Liver (tissue), 8 donors: ENCODE measurements at regions not wholly inside any gene's neighbourhood (a gene's known extent, or its start where the extent isn't known, plus 50 kb on each side); places are given as distances from the start of the nearest gene placed in this dataset.

Source experiments
- DNase-seq: peaks from one replicate; pipeline ENCODE4 v3.0.0-alpha.2; 2017; ENCODE audit warnings: low spot score
- H3K27ac ChIP-seq, 2 donors: one replicate each; pipeline ENCODE4 v1.7.0; 2013; ENCODE audit warnings: inconsistent platforms in 2 of 2, low read length in 2 of 2, control low read depth in 1 of 2, low read depth in 1 of 2, mild to moderate bottlenecking in 1 of 2
- H3K27me3 ChIP-seq, 4 donors: one replicate each; pipeline versions ENCODE4 v1.6.1 to v1.7.0; 2013; ENCODE audit warnings: low read length in 3 of 4, inconsistent platforms in 1 of 4, mild to moderate bottlenecking in 1 of 4, moderate library complexity in 1 of 4; ENCODE audit not compliant: control insufficient read depth in 4 of 4, insufficient read depth in 4 of 4
- H3K36me3 ChIP-seq, 4 donors: one replicate each; pipeline versions ENCODE4 v1.6.1 to v1.7.0; 2013; ENCODE audit warnings: low read length in 3 of 4, mild to moderate bottlenecking in 3 of 4, low read depth in 1 of 4, moderate library complexity in 1 of 4; ENCODE audit not compliant: control insufficient read depth in 4 of 4, insufficient read depth in 3 of 4
- H3K4me1 ChIP-seq, 4 donors: one replicate each; pipeline versions ENCODE4 v1.6.1 to v1.7.0; 2013; ENCODE audit warnings: low read length in 3 of 4, mild to moderate bottlenecking in 3 of 4, moderate library complexity in 1 of 4; ENCODE audit not compliant: control insufficient read depth in 4 of 4, insufficient read depth in 4 of 4
- H3K4me3 ChIP-seq, 3 donors: one replicate each; pipeline versions ENCODE4 v1.6.1 to v1.7.0; 2013; ENCODE audit warnings: low read length in 3 of 3, control low read depth in 1 of 3, low read depth in 1 of 3, mild to moderate bottlenecking in 1 of 3
- H3K9ac ChIP-seq, 2 donors: one replicate each; pipeline ENCODE4 v1.7.0; 2013; ENCODE audit warnings: low read length in 2 of 2, mild to moderate bottlenecking in 2 of 2, moderate library complexity in 2 of 2, control low read depth in 1 of 2, low read depth in 1 of 2
- H3K9me3 ChIP-seq, 4 donors: one replicate each; pipeline versions ENCODE4 v1.6.1 to v1.7.0; 2013; ENCODE audit warnings: low read length in 3 of 4; ENCODE audit not compliant: control insufficient read depth in 4 of 4
- ATF3 ChIP-seq: IDR thresholded peaks from 2 replicates; pipeline ENCODE4 v1.6.1; 2016; ENCODE audit warnings: antibody characterized with exemption
- CTCF ChIP-seq: fragments of 150-350 bp; IDR thresholded peaks from 2 replicates; pipeline ENCODE4 v1.5.1; 2017; ENCODE audit warnings: improper control_type of control experiment, low read depth, low read length; ENCODE audit not compliant: missing input control
- EGR1 ChIP-seq, 2 donors: IDR thresholded peaks; 2 replicates each; pipeline ENCODE4 v1.6.1; 2016 to 2018; ENCODE audit warnings: antibody characterized with exemption in 2 of 2, low read depth in 2 of 2
- FOXA1 ChIP-seq: IDR thresholded peaks from 2 replicates; pipeline ENCODE4 v1.6.1; 2016; ENCODE audit warnings: antibody characterized with exemption
- FOXA2 ChIP-seq: IDR thresholded peaks from 2 replicates; pipeline ENCODE4 v1.6.1; 2016; ENCODE audit warnings: antibody characterized with exemption
- HNF4G ChIP-seq: IDR thresholded peaks from 2 replicates; pipeline ENCODE4 v1.6.1; 2016; ENCODE audit warnings: antibody characterized with exemption
- JUND ChIP-seq, 2 donors: IDR thresholded peaks; 2 replicates each; pipeline ENCODE4 v1.6.1; 2016; ENCODE audit warnings: antibody characterized with exemption in 2 of 2
- NR2F2 ChIP-seq: IDR thresholded peaks from 2 replicates; pipeline ENCODE4 v1.6.1; 2016; ENCODE audit warnings: antibody characterized with exemption
- RAD21 ChIP-seq, 2 donors: IDR thresholded peaks; 2 replicates each; pipeline ENCODE4 v1.6.1; 2016; ENCODE audit warnings: antibody characterized with exemption in 2 of 2, mild to moderate bottlenecking in 2 of 2
- RXRA ChIP-seq, 2 donors: IDR thresholded peaks; 2 replicates each; pipeline ENCODE4 v1.6.1; 2017 to 2018; ENCODE audit warnings: antibody characterized with exemption in 2 of 2, mild to moderate bottlenecking in 1 of 2
- WGBS: extraction: QIAGEN DNeasy Blood & Tissue Kit; methylation state at CpG from one replicate; pipeline ENCODE4 v1.1.7; 2013; 5-methylcytosine and 5-hydroxymethylcytosine counted together
- TF ChIP-seq, protein P1 (sequence below): IDR thresholded peaks from 2 replicates; pipeline ENCODE4 v1.6.1; 2016; ENCODE audit warnings: antibody characterized with exemption
- TF ChIP-seq, protein P2 (sequence below): IDR thresholded peaks from 2 replicates; pipeline ENCODE4 v1.6.1; 2016; ENCODE audit warnings: antibody characterized with exemption
- TF ChIP-seq, protein P3 (sequence below): IDR thresholded peaks from 2 replicates; pipeline ENCODE4 v1.6.1; 2016; ENCODE audit warnings: antibody characterized with exemption, mild to moderate bottlenecking
- donor health status: healthy.
- donor health status: healthy.
- donor health status: healthy.
- donor health status: healthy.
- donor health status: healthy.

GRCh38 chr4:120611092-120611491 lies 311.4 kb downstream of the PRDM5 start:
- H3K9ac ChIP-seq: no peak overlapping the region
- TF ChIP-seq FOXA2 (no peak), RAD21 (IDR thresholded peaks at IDR 0.05) (no peak), HNF4G (no peak), EGR1 (IDR thresholded peaks at IDR 0.05; ENCODE audit: low read depth in 2 of 2) (no peak), ATF3 (no peak), CTCF (no peak), FOXA1 (no peak), NR2F2 (no peak), RXRA (IDR thresholded peaks at IDR 0.05) (no peak)
- TF ChIP-seq, protein P1, sequence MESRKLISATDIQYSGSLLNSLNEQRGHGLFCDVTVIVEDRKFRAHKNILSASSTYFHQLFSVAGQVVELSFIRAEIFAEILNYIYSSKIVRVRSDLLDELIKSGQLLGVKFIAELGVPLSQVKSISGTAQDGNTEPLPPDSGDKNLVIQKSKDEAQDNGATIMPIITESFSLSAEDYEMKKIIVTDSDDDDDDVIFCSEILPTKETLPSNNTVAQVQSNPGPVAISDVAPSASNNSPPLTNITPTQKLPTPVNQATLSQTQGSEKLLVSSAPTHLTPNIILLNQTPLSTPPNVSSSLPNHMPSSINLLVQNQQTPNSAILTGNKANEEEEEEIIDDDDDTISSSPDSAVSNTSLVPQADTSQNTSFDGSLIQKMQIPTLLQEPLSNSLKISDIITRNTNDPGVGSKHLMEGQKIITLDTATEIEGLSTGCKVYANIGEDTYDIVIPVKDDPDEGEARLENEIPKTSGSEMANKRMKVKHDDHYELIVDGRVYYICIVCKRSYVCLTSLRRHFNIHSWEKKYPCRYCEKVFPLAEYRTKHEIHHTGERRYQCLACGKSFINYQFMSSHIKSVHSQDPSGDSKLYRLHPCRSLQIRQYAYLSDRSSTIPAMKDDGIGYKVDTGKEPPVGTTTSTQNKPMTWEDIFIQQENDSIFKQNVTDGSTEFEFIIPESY: no peak
- TF ChIP-seq, protein P2, sequence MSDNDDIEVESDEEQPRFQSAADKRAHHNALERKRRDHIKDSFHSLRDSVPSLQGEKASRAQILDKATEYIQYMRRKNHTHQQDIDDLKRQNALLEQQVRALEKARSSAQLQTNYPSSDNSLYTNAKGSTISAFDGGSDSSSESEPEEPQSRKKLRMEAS: no peak
- no peaks in the 10 kb centered on the region for H3K4me1 ChIP-seq
- H3K27ac ChIP-seq: no peak overlapping the region
- no peak overlapping the region for H3K4me3 ChIP-seq
- no peaks in the 10 kb centered on the region for H3K27me3 ChIP-seq
- H3K36me3 ChIP-seq: no peaks in the 10 kb centered on the region
- DNase-seq: no peak
- 65% methylated on average over 1 of the region's 1 CpG for WGBS
- peaks cover 0 to 5% (median 0%) of the 10 kb centered on the region in 4 donors for H3K9me3 ChIP-seq

GRCh38 chr4:120591038-120591437 lies 331.5 kb downstream of the PRDM5 start:
- no peak overlapping the region for H3K27ac ChIP-seq
- no peak overlapping the region for H3K4me3 ChIP-seq
- 61% methylated on average over 2 of the region's 2 CpGs for WGBS

More at GRCh38 chr4:120591038-120591437, 331.5 kb downstream of the PRDM5 start:
- Histone ChIP-seq H3K4me1 (no peaks in the 10 kb centered on the region), H3K36me3 (no peaks in the 10 kb centered on the region), H3K27me3 (no peaks in the 10 kb centered on the region), H3K9ac (no peak overlapping the region), H3K9me3 (no peaks in the 10 kb centered on the region)
- no peak for DNase-seq
- TF ChIP-seq CTCF (no peak), NR2F2 (no peak), RAD21 (IDR thresholded peaks at IDR 0.05) (no peak), JUND (IDR thresholded peaks at IDR 0.05) (no peak), EGR1 (IDR thresholded peaks at IDR 0.05; ENCODE audit: low read depth in 2 of 2) (no peak), RXRA (IDR thresholded peaks at IDR 0.05) (no peak), HNF4G (no peak), FOXA1 (no peak)
- TF ChIP-seq, protein P2: no peak
- TF ChIP-seq, protein P1: no peak
- TF ChIP-seq, protein P3, sequence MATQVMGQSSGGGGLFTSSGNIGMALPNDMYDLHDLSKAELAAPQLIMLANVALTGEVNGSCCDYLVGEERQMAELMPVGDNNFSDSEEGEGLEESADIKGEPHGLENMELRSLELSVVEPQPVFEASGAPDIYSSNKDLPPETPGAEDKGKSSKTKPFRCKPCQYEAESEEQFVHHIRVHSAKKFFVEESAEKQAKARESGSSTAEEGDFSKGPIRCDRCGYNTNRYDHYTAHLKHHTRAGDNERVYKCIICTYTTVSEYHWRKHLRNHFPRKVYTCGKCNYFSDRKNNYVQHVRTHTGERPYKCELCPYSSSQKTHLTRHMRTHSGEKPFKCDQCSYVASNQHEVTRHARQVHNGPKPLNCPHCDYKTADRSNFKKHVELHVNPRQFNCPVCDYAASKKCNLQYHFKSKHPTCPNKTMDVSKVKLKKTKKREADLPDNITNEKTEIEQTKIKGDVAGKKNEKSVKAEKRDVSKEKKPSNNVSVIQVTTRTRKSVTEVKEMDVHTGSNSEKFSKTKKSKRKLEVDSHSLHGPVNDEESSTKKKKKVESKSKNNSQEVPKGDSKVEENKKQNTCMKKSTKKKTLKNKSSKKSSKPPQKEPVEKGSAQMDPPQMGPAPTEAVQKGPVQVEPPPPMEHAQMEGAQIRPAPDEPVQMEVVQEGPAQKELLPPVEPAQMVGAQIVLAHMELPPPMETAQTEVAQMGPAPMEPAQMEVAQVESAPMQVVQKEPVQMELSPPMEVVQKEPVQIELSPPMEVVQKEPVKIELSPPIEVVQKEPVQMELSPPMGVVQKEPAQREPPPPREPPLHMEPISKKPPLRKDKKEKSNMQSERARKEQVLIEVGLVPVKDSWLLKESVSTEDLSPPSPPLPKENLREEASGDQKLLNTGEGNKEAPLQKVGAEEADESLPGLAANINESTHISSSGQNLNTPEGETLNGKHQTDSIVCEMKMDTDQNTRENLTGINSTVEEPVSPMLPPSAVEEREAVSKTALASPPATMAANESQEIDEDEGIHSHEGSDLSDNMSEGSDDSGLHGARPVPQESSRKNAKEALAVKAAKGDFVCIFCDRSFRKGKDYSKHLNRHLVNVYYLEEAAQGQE: no peak
